GM12891 (cell line): ENCODE measurements at regions not wholly inside any gene's neighbourhood (a gene's known extent, or its start where the extent isn't known, plus 50 kb on each side); places are given as distances from the start of the nearest gene placed in this dataset.

ENCODE experiments used
- DNase-seq: peaks from one replicate; pipeline ENCODE4 v3.0.0; 2011; ENCODE audit warnings: low spot score; ENCODE audit not compliant: insufficient read length
- FAIRE-seq: peaks from 2 replicates; lab custom pipeline; 2011; peaks lifted over from hg19 to GRCh38; lab: Jason Lieb, UNC
- PAX5 ChIP-seq: IDR thresholded peaks from 2 replicates; pipeline ENCODE4 v1.6.1; 2011; ENCODE audit warnings: low read length, moderate library complexity, mild to moderate bottlenecking; ENCODE audit not compliant: insufficient read depth, severe bottlenecking
- POLR2A ChIP-seq: IDR thresholded peaks from 2 replicates; pipeline ENCODE4 v1.6.1; 2011; ENCODE audit warnings: low read depth, low read length, control low read depth
- POLR2AphosphoS5 ChIP-seq: IDR thresholded peaks from 2 replicates; pipeline ENCODE4 v1.6.1; 2011; ENCODE audit warnings: low read depth, low read length, control low read depth
- POU2F2 ChIP-seq: IDR thresholded peaks from 2 replicates; pipeline ENCODE4 v1.6.1; 2011; ENCODE audit warnings: low read depth, mild to moderate bottlenecking, control low read depth, low read length, moderate library complexity
- SPI1 ChIP-seq: IDR thresholded peaks from 2 replicates; pipeline ENCODE4 v1.6.1; 2011; ENCODE audit warnings: low read depth, low read length, control low read depth
- TAF1 ChIP-seq: IDR thresholded peaks from 2 replicates; pipeline ENCODE4 v1.6.1; 2011; ENCODE audit warnings: low read depth, low read length, control low read depth

DNA sequence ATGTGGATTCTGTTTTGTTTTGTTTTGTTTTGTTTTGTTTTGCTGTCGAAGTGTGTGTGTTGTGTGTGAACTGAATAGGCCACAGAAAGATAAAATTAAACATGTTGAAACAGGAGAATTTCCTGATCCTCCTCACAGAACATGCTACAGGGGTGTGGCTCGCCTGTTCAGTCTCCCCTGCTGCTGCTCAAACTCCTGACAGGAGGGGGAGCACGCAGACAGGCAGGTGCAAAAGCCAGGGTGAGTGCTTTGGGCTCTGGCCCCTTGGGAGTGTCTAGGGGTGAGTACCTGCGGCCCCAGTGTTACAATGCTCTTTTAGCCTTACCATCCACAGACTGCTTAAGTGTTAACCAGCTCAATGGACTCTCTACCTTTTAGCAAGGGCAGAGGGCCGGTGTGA is 473.5 kb downstream of the MAT2B start:
- TF ChIP-seq SPI1, result no peak
- no peak for TF ChIP-seq POLR2AphosphoS5
- no peak for TF ChIP-seq PAX5
- no peak for TF ChIP-seq POLR2A
- no peak for TF ChIP-seq TAF1
- no peak for TF ChIP-seq POU2F2
- DNase-seq, result no peak

DNA sequence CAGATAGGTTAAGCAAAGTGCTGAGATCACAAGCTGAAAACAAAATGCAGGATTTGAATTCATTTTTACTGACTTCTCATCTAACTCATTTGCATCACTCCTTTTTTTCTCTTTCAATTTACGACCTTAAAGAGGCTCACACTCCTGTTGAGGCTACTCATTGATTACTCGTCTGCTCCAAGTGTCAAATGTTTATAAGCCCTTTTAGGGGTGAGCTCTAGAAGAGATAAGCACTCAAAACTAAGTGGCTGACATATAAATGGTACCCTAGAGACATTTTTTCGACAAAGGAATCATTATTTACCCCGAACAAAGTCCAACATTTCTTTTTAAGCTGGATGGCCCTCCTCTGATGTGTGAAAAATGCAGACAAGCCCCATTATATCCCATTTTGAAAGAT is 483.1 kb downstream of the MAT2B start:
- DNase-seq, result no peak
- no peak for FAIRE-seq
- TF ChIP-seq POU2F2, result no peak
- TF ChIP-seq POLR2A, result no peak
- no peak for TF ChIP-seq SPI1
- no peak for TF ChIP-seq TAF1
- TF ChIP-seq PAX5, result no peak
- no peak for TF ChIP-seq POLR2AphosphoS5

More for the DNA sequence above, 473.5 kb downstream of the MAT2B start:
- no peak for FAIRE-seq

GRCh38 chr5:163993126-163993525 is 487.7 kb downstream of the MAT2B start:
- no peak for TF ChIP-seq POLR2A
- TF ChIP-seq POLR2AphosphoS5, result no peak
- no peak for TF ChIP-seq SPI1
- TF ChIP-seq TAF1, result no peak
- DNase-seq, result no peak
- FAIRE-seq, result no peak

DNA sequence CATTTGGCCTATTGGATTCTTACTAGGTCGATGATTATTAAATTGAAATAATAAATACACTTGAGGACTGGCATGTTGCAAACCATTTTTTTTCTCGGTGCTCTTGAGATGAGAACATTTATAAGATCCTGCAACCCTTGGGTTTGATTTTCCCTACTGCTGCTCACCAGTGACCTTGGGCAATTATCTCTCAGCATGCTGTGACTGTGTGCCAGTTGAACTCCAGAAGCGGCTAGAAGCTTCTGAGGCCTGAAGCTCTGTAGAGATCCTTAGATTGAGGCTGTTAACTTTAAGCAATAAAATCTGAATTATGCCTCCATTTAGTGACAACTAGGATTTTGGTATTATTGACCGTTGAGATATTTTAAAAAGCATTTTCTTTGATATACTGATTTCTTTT is 489.8 kb downstream of the MAT2B start:
- DNase-seq (no peak), FAIRE-seq (no peak)
- no peak for TF ChIP-seq POLR2A
- no peak for TF ChIP-seq SPI1
- TF ChIP-seq PAX5, result no peak
- no peak for TF ChIP-seq POLR2AphosphoS5
- TF ChIP-seq TAF1, result no peak
- no peak for TF ChIP-seq POU2F2

GRCh38 chr5:163997965-163998364 is 492.5 kb downstream of the MAT2B start:
- FAIRE-seq, result no peak
- TF ChIP-seq POLR2AphosphoS5 (no peak), PAX5 (no peak), POLR2A (no peak), SPI1 (no peak), POU2F2 (no peak), TAF1 (no peak)
- no peak for DNase-seq

GRCh38 chr5:164000241-164000640 is 494.8 kb downstream of the MAT2B start:
- FAIRE-seq (no peak), DNase-seq (no peak)
- TF ChIP-seq TAF1 (no peak), PAX5 (no peak), POLR2AphosphoS5 (no peak), POLR2A (no peak), POU2F2 (no peak), SPI1 (no peak)

DNA sequence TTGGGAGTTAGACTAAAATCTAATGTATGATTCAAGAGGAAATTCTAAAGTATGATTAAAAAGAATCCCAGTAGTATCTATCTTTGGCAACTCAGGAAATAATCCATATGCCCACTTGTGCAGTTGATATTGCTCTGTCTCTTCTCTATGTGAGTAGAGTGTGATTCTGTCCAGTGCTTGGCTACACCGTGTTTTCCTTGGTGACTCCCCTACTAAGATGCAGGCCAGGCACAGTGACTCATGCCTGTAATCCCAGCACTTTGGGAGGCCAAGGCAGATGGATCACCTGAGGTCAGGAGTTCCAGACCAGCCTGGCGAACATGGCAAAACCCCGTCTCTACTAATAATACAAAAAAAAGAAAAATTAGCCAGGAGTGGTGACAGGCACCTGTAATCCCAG is 495.4 kb downstream of the MAT2B start:
- DNase-seq (no peak), FAIRE-seq (no peak)
- TF ChIP-seq TAF1 (no peak), POLR2AphosphoS5 (no peak), SPI1 (no peak), PAX5 (no peak), POLR2A (no peak), POU2F2 (no peak)

- TF ChIP-seq PAX5 (no peak), TAF1 (no peak), POLR2AphosphoS5 (no peak), POLR2A (no peak), SPI1 (no peak), POU2F2 (no peak)
- FAIRE-seq, result no peak
- no peak for DNase-seq
Observed at GRCh38 chr5:164002214-164002613, 496.8 kb downstream of the MAT2B start.

GRCh38 chr5:164002628-164003027 is 497.2 kb downstream of the MAT2B start:
- FAIRE-seq, result no peak
- TF ChIP-seq SPI1 (no peak), TAF1 (no peak), POLR2A (no peak), PAX5 (no peak), POU2F2 (no peak), POLR2AphosphoS5 (no peak)
- no peak for DNase-seq

DNA sequence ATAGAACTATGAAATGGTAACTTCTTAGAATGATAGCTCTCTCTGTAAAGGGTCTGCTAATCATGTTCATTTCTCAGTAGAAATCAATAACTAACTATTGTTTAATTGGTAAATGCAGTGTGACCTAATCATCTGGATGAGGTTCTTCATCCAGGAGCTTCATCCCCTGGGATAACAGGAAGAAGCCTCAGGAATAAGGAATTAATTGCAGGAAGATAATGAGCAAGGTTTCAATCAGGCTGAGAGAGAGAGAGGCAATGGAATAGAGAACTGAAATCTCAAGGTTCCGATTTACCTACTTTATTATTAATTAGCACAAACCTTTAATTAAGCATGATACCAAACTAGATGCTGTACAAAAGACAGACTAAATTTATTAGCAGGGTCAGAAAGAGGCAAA is 499.7 kb downstream of the MAT2B start:
- DNase-seq (no peak), FAIRE-seq (no peak)
- no peak for TF ChIP-seq POLR2AphosphoS5
- no peak for TF ChIP-seq POLR2A
- TF ChIP-seq PAX5, result no peak

DNA sequence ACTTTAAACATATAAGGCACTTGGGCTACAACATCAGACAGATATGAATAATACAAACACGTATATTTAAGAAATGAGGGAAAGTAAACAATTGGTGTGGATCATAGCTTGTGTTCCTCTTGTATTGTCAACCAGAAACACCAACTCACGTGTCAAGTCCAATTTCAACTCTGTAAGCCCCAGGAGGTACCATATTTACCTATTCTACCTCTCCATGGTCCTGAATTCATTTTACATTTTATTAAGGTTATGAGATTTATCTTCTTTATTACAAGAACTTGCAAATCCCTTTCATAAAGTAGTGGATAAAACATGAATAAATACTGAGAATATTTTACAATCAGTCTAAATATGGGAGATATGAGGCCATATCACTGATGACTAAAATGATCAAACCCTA is 501.6 kb downstream of the MAT2B start:
- DNase-seq, result no peak
- TF ChIP-seq POLR2AphosphoS5 (no peak), PAX5 (no peak), POLR2A (no peak), TAF1 (no peak), SPI1 (no peak), POU2F2 (no peak)
- FAIRE-seq, result no peak
